KMS-11 (cell line): ENCODE measurements at regions not wholly inside any gene's neighbourhood (a gene's known extent, or its start where the extent isn't known, plus 50 kb on each side); places are given as distances from the start of the nearest gene placed in this dataset.
A peak's percentile ranks its signal among the peaks of the same experiment; 100 is the strongest.

Experiments used
- H2AFZ ChIP-seq: fragments of 200-600 bp; sonication (generic); 2 replicates; pipeline ENCODE4 v1.6.1; 2016; ENCODE audit warnings: antibody characterized with exemption, mixed run types, low read depth
- H3K27ac ChIP-seq: fragments of 200-600 bp; sonication (generic); 2 replicates; pipeline ENCODE4 v1.6.1; 2016; ENCODE audit warnings: mild to moderate bottlenecking, mixed run types
- H3K27me3 ChIP-seq: fragments of 200-600 bp; sonication (generic); 2 replicates; pipeline ENCODE4 v1.6.1; 2017; ENCODE audit warnings: mild to moderate bottlenecking, low read depth, mixed run types, moderate library complexity; ENCODE audit not compliant: insufficient read depth
- H3K36me3 ChIP-seq: fragments of 200-600 bp; sonication (generic); 2 replicates; pipeline ENCODE4 v1.6.1; 2017; ENCODE audit warnings: mild to moderate bottlenecking, mixed run types; ENCODE audit not compliant: insufficient read depth
- H3K4me1 ChIP-seq: fragments of 200-600 bp; sonication (generic); 2 replicates; pipeline ENCODE4 v1.6.1; 2016; ENCODE audit warnings: mild to moderate bottlenecking, low read depth, mixed run types; ENCODE audit not compliant: poor library complexity, severe bottlenecking
- H3K4me2 ChIP-seq: fragments of 200-600 bp; sonication (generic); 2 replicates; pipeline ENCODE4 v1.7.0; 2016; ENCODE audit warnings: mild to moderate bottlenecking, mixed run types
- H3K4me3 ChIP-seq: fragments of 200-600 bp; sonication (generic); IDR thresholded peaks from 2 replicates; pipeline ENCODE4 v1.6.1; 2017; ENCODE audit warnings: low read depth, low read length, mixed read lengths; ENCODE audit not compliant: insufficient read depth
- H3K79me2 ChIP-seq: fragments of 200-600 bp; sonication (generic); 2 replicates; pipeline ENCODE4 v1.6.1; 2016; ENCODE audit warnings: low read depth, mixed run types; ENCODE audit not compliant: insufficient read depth
- H3K9ac ChIP-seq: fragments of 200-600 bp; sonication (generic); 2 replicates; pipeline ENCODE4 v1.6.1; 2016; ENCODE audit warnings: mild to moderate bottlenecking, mixed run types
- H4K20me1 ChIP-seq: fragments of 200-600 bp; sonication (generic); 2 replicates; pipeline ENCODE4 v1.6.1; 2016; ENCODE audit warnings: mild to moderate bottlenecking, mixed run types; ENCODE audit not compliant: insufficient read depth
- TF ChIP-seq, protein P1 (sequence below): fragments of 200-600 bp; sonication (generic); conservative IDR thresholded peaks from 2 replicates; pipeline ENCODE4 v1.6.1; 2017; ENCODE audit warnings: low read depth, mild to moderate bottlenecking, antibody characterized with exemption, low read length, moderate library complexity, mixed read lengths

DNA sequence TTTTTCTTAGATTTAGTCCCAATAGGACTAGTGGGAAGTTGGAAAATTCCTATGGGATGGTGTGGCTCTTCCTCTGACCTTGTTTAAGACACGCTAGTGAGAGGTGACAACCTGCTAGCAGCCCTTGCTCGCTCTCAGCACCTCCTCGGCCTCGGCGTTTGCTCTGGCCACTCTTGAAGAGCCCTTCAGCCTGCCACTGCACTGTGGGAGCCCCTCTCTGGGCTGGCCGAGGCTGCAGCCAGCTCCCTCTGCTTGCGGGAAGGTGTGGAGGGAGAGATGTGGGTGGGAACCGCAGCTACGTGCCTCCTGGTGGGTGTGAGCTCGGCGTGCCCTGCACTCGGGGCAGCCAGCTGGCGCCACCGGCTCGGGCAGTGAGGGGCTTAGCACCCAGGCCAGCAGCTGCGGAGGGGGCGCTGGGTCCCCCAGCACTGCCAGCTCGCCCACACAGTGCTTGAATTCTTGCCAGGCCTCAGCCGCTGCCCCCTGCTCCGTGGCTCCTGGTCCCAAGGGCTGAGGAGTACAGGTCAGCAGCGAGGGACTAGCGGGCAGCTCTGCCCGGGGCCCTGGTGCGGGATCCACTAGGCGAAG, 254.5 kb upstream of the ANKRD55 start:
- no peak overlapping the region for H3K27ac ChIP-seq
- no peaks in the 10 kb centered on the region for H3K27me3 ChIP-seq
- no peaks in the 10 kb centered on the region for H4K20me1 ChIP-seq
- no peak overlapping the region for H2AFZ ChIP-seq
- H3K9ac ChIP-seq, result no peak overlapping the region
- H3K4me1 ChIP-seq, result peaks cover 5% of the 10 kb centered on the region
- H3K36me3 ChIP-seq, result no peaks in the 10 kb centered on the region
- H3K4me2 ChIP-seq, result no peak overlapping the region
- TF ChIP-seq, protein P1, sequence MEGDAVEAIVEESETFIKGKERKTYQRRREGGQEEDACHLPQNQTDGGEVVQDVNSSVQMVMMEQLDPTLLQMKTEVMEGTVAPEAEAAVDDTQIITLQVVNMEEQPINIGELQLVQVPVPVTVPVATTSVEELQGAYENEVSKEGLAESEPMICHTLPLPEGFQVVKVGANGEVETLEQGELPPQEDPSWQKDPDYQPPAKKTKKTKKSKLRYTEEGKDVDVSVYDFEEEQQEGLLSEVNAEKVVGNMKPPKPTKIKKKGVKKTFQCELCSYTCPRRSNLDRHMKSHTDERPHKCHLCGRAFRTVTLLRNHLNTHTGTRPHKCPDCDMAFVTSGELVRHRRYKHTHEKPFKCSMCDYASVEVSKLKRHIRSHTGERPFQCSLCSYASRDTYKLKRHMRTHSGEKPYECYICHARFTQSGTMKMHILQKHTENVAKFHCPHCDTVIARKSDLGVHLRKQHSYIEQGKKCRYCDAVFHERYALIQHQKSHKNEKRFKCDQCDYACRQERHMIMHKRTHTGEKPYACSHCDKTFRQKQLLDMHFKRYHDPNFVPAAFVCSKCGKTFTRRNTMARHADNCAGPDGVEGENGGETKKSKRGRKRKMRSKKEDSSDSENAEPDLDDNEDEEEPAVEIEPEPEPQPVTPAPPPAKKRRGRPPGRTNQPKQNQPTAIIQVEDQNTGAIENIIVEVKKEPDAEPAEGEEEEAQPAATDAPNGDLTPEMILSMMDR, result no peak
- H3K79me2 ChIP-seq, result no peaks in the 10 kb centered on the region
- H3K4me3 ChIP-seq, result no peak overlapping the region

DNA sequence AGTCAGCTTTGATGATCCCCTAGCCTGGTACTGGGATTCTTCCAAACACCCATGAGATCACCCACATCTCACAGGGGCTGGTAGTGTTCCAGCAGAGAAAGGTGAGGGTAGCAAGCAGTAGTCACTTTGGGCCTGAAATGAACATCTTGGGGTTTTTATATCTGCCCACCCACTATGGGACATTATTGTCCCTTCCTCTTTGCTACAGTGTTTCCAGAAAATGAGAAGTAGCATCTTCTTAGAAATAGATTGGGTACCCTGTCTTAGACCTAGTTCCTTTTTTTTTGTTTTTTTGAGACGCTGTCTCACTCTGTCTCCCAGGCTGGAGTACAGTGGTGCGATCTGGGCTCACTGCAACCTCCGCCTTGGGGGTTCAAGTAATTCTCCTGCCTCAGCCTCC, 249.2 kb upstream of the ANKRD55 start:
- no peaks in the 10 kb centered on the region for H3K27me3 ChIP-seq
- no peak overlapping the region for H3K27ac ChIP-seq
- H2AFZ ChIP-seq, result no peak overlapping the region
- H3K9ac ChIP-seq, result no peak overlapping the region
- no peak overlapping the region for H3K4me3 ChIP-seq
- H3K4me2 ChIP-seq, result no peak overlapping the region
- H3K4me1 ChIP-seq, result peaks cover 17% of the 10 kb centered on the region
- TF ChIP-seq, protein P1, result no peak
- H3K36me3 ChIP-seq, result no peaks in the 10 kb centered on the region
- H3K79me2 ChIP-seq, result no peaks in the 10 kb centered on the region
- H4K20me1 ChIP-seq, result no peaks in the 10 kb centered on the region

DNA sequence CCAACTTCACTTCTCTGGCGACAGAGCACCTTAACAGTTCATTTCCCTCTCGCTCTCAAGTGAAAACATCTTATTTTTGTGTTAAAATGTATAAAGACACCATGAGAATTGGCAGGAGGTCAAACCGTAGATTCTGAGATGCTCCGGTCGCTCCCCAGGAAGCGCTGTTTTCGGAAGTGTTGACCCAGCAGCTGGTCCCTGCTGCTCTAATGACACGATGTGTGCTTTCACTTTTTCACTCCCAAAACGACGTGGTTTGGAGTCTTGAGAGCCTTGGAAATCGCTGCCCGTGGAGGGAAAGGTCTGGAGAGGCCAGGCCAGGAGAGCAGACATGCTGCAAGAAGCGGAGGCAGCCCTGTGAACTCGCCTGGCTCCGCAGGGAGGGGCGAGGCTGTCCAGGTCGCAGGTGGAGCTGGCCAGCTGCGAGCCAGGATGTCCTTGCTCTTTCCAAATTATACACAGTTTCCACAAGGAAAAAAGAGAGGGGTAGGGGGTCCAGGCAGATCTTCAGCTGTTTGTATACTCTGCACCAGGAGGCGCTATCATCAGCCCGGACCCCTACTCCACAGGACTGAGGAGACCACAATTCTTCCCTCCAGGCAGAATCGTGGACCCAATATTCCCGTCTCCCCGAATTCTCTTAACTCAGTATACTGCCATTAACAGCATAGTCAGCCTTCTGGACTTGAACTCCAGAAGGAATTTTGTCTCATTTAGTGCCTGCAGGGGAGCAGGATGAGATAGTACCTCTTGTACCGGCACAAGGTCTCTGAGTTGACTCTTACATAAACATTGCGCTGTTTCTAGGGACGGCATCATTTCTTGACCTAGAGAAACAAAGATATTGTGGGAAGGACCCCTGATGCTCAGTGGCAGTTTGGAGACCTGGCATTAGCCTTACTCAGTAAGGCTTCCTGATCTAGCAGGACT, 248.6 kb upstream of the ANKRD55 start:
- Histone ChIP-seq H3K27me3 (no peaks in the 10 kb centered on the region), H3K4me3 (no peak overlapping the region), H2AFZ (peak overlapping the region; percentile 93), H3K4me1 (peaks cover 17% of the 10 kb centered on the region), H3K79me2 (no peaks in the 10 kb centered on the region), H4K20me1 (no peaks in the 10 kb centered on the region), H3K36me3 (no peaks in the 10 kb centered on the region), H3K4me2 (peak overlapping the region; percentile 88), H3K27ac (no peak overlapping the region), H3K9ac (peak overlapping the region; percentile 58)
- TF ChIP-seq, protein P1, result peak; percentile 29; the same call in 1 of the 2 replicates

DNA sequence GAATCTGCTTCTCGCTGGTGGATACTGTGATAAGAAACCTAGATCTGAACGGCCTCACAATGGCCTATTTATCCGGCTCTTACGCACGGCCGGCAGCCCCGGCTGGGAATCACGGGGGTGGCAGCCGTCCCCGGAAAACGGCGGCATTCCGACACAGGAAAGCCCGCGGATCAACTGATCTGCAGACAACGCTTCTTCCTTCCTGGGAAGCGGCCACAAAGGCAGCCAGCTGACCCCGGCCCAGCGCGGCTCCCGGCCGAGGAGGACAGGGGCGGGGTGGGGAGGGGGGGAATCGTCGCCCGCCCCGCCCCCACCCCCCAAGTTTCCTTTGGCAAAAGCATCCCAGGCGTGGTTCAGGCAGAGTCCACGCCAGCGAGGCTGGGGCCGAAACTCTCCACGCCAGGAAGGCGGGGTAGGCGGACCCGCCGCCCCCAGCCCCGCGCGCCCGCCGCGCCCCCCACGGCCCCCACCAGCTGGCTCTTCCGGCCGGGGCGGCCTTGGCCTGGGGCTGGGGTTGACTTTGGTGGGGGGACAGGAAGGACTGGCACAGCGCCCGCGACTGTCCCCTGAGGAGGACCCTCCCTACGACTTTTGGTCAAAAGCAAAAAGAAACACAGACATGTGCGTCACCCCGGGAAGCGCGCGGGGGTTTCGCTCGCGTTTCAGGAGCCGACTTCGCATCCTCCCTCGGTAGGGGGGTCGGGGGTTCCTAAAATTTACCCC, 247.7 kb upstream of the ANKRD55 start:
- H3K27me3 ChIP-seq, result no peaks in the 10 kb centered on the region
- H3K4me2 ChIP-seq, result peak overlapping the region; percentile 88
- H3K4me3 ChIP-seq, result no peak overlapping the region
- peaks cover 17% of the 10 kb centered on the region for H3K4me1 ChIP-seq
- peak overlapping the region; percentile 93 for H2AFZ ChIP-seq
- no peaks in the 10 kb centered on the region for H4K20me1 ChIP-seq
- no peak overlapping the region for H3K27ac ChIP-seq
- no peaks in the 10 kb centered on the region for H3K79me2 ChIP-seq
- peak overlapping the region; percentile 58 for H3K9ac ChIP-seq
- TF ChIP-seq, protein P1, result no peak
- no peaks in the 10 kb centered on the region for H3K36me3 ChIP-seq
